Effector memory CD8-positive, alpha-beta T cell (primary cell): ENCODE measurements at regions not wholly inside any gene's neighbourhood (a gene's known extent, or its start where the extent isn't known, plus 50 kb on each side); places are given as distances from the start of the nearest gene placed in this dataset.

ENCODE experiments used
- ATAC-seq: fragments of 150-1000 bp; cut with Tn5 transposase; replicated peaks from 2 replicates; pipeline ENCODE4 v1.10.0; 2021; ENCODE audit warnings: mild to moderate bottlenecking, moderate library complexity
- DNase-seq, 3 experiments: peaks; one replicate each; pipeline ENCODE4 v3.0.0; 2021
- H3K27ac Mint-ChIP-seq, 2 donors: one replicate each; pipeline ENCODE4 v1.8.0; 2022; ENCODE audit warnings: mild to moderate bottlenecking in 2 of 2, mixed read lengths in 2 of 2, moderate library complexity in 2 of 2
- H3K27me3 Mint-ChIP-seq, 2 donors: one replicate each; pipeline ENCODE4 v1.8.0; 2022; ENCODE audit warnings: mixed read lengths in 2 of 2
- H3K36me3 Mint-ChIP-seq: one replicate; pipeline ENCODE4 v1.8.0; 2022; ENCODE audit warnings: mild to moderate bottlenecking, moderate library complexity, mixed read lengths; ENCODE audit not compliant: insufficient read depth
- H3K4me1 Mint-ChIP-seq, 2 donors: one replicate each; pipeline ENCODE4 v1.8.0; 2022; ENCODE audit warnings: low read depth in 2 of 2, mixed read lengths in 2 of 2
- H3K4me3 Mint-ChIP-seq, 2 donors: one replicate each; pipeline ENCODE4 v1.8.0; 2022; ENCODE audit warnings: mild to moderate bottlenecking in 2 of 2, mixed read lengths in 2 of 2, moderate library complexity in 2 of 2
- H3K9me3 Mint-ChIP-seq, 2 donors: one replicate each; pipeline ENCODE4 v1.8.0; 2022; ENCODE audit warnings: mixed read lengths in 2 of 2

GRCh38 chr11:81932303-81932702 is 801.4 kb downstream of the FAM181B start:
- no peaks in the 10 kb centered on the region for H3K36me3 Mint-ChIP-seq
- H3K9me3 Mint-ChIP-seq, result no peaks in the 10 kb centered on the region
- ATAC-seq (no peak), DNase-seq (no peak)
- H3K4me3 Mint-ChIP-seq, result no peak overlapping the region
- no peak overlapping the region for H3K27ac Mint-ChIP-seq
- H3K4me1 Mint-ChIP-seq, result no peaks in the 10 kb centered on the region
- no peaks in the 10 kb centered on the region for H3K27me3 Mint-ChIP-seq

GRCh38 chr11:81920205-81920604 is 813.5 kb downstream of the FAM181B start:
- Mint-ChIP-seq H3K4me1 (peaks cover 0 to 3% of the 10 kb centered on the region in 2 donors), H3K36me3 (no peaks in the 10 kb centered on the region), H3K27me3 (no peaks in the 10 kb centered on the region), H3K9me3 (no peaks in the 10 kb centered on the region), H3K27ac (no peak overlapping the region), H3K4me3 (no peak overlapping the region)
- ATAC-seq (no peak), DNase-seq (no peak)

GRCh38 chr11:81916451-81916850 is 817.2 kb downstream of the FAM181B start:
- H3K36me3 Mint-ChIP-seq, result no peaks in the 10 kb centered on the region
- no peaks in the 10 kb centered on the region for H3K27me3 Mint-ChIP-seq
- no peak overlapping the region for H3K4me3 Mint-ChIP-seq
- no peak overlapping the region for H3K27ac Mint-ChIP-seq
- no peak for DNase-seq
- no peaks in the 10 kb centered on the region for H3K9me3 Mint-ChIP-seq
- no peak for ATAC-seq
- peaks cover 0 to 3% of the 10 kb centered on the region in 2 donors for H3K4me1 Mint-ChIP-seq

DNA sequence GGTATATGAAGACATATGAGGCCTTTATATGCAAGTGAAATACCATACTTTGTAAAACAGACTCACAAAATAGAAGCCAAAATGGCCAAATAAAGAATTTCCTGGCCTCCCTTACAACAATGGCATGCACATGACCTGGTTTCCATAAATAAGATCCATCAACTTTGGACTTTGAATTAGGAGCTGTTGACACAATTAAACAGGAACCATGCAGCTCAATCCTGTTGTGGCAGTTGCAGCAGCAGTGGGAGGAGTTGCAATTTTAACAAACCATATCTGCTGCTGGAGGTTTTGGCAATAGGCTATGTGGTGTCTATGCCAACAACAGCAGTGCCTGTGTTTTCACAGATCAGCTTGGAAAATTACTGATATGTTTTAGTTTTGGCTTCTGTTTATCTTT is 818.6 kb downstream of the FAM181B start:
- Mint-ChIP-seq H3K9me3 (no peaks in the 10 kb centered on the region), H3K4me1 (peaks cover 0 to 3% of the 10 kb centered on the region in 2 donors), H3K4me3 (no peak overlapping the region), H3K27me3 (no peaks in the 10 kb centered on the region), H3K36me3 (no peaks in the 10 kb centered on the region), H3K27ac (peak overlapping the region in 1 of 2 donors; percentile 1)
- no peak for DNase-seq
- no peak for ATAC-seq

DNA sequence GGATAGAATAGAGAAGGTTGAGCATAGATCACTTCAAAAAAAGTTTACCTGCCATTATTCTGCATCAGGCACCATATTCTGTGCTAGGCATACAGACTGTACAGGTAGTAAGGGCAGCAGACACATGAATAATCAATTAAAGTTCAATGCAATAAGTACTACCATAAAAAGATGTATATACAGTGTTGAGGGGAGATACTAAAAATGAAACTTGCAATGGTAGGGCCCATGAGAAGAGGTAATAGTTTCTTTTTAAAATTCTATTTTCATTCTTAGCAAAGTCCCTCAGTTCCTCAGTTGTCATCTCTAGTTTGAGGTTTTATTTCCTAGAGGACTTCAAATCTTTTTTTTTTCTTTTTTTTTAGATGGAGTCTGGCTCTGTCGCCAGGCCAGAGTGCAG is 819.9 kb downstream of the FAM181B start:
- Mint-ChIP-seq H3K9me3 (no peaks in the 10 kb centered on the region), H3K27me3 (no peaks in the 10 kb centered on the region), H3K4me3 (no peak overlapping the region), H3K4me1 (peaks cover 0 to 3% of the 10 kb centered on the region in 2 donors), H3K27ac (no peak overlapping the region), H3K36me3 (no peaks in the 10 kb centered on the region)
- DNase-seq, result no peak
- ATAC-seq, result no peak

DNA sequence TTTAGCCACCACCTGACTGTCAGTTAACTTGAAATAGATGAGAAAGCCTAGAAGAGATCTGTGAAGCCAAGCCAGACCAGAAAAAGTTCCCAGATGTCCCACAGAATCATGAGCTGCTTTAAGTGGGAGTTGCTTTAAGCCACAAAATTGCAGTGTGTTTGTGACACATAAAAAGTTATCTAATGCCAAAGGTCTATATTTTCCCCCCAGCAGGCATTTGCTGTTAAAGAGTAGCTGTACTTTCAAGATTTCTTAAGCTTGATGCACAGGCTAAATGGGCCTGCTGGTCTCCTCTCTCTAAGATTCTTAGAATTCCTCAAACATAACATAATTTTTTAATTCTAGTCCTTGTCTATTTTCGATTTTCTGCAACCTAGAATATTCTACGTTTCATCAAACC is 825.7 kb downstream of the FAM181B start:
- Mint-ChIP-seq H3K9me3 (no peaks in the 10 kb centered on the region), H3K36me3 (no peaks in the 10 kb centered on the region), H3K27me3 (no peaks in the 10 kb centered on the region), H3K4me1 (no peaks in the 10 kb centered on the region), H3K27ac (no peak overlapping the region), H3K4me3 (no peak overlapping the region)
- ATAC-seq (no peak), DNase-seq (no peak)

DNA sequence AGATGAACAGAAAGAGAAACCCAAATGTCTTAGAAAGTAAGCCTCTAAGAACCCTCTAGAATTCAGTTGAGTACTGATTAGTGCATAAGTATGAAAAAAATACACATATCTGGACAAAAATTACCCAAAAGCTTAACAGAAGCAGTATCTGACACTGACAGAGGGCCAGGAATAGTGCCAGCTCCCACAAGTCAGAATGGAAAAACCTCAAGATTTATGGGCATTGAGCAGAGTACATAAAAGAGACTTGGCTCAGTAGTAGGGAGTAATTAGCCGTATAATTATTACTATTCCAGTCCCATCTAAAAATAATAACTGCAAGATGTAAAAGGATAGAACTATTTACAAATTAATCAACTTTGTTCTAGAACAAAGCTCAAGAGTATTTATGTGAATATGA is 834.5 kb downstream of the FAM181B start:
- no peak overlapping the region for H3K4me3 Mint-ChIP-seq
- DNase-seq, result no peak
- no peaks in the 10 kb centered on the region for H3K4me1 Mint-ChIP-seq
- no peaks in the 10 kb centered on the region for H3K27me3 Mint-ChIP-seq
- peaks cover 0 to 7% of the 10 kb centered on the region in 2 donors for H3K9me3 Mint-ChIP-seq
- ATAC-seq, result no peak
- H3K36me3 Mint-ChIP-seq, result no peaks in the 10 kb centered on the region
- H3K27ac Mint-ChIP-seq, result no peak overlapping the region

GRCh38 chr11:81897639-81898038 is 836.0 kb downstream of the FAM181B start:
- ATAC-seq (no peak), DNase-seq (no peak)
- Mint-ChIP-seq H3K4me1 (no peaks in the 10 kb centered on the region), H3K27me3 (no peaks in the 10 kb centered on the region), H3K27ac (no peak overlapping the region), H3K4me3 (no peak overlapping the region), H3K9me3 (peaks cover 0 to 7% of the 10 kb centered on the region in 2 donors), H3K36me3 (no peaks in the 10 kb centered on the region)

GRCh38 chr11:81895258-81895657 is 838.4 kb downstream of the FAM181B start:
- H3K36me3 Mint-ChIP-seq, result no peaks in the 10 kb centered on the region
- no peak for DNase-seq
- no peak for ATAC-seq
- no peaks in the 10 kb centered on the region for H3K9me3 Mint-ChIP-seq
- H3K27me3 Mint-ChIP-seq, result no peaks in the 10 kb centered on the region
- no peaks in the 10 kb centered on the region for H3K4me1 Mint-ChIP-seq
- no peak overlapping the region for H3K27ac Mint-ChIP-seq
- no peak overlapping the region for H3K4me3 Mint-ChIP-seq

GRCh38 chr11:81892770-81893635 is 840.7 kb downstream of the FAM181B start:
- ATAC-seq (no peak), DNase-seq (no peak)
- Mint-ChIP-seq H3K27ac (no peak overlapping the region), H3K4me1 (no peaks in the 10 kb centered on the region), H3K9me3 (peaks cover 0 to 7% of the 10 kb centered on the region in 2 donors), H3K4me3 (no peak overlapping the region), H3K27me3 (no peaks in the 10 kb centered on the region), H3K36me3 (no peaks in the 10 kb centered on the region)

DNA sequence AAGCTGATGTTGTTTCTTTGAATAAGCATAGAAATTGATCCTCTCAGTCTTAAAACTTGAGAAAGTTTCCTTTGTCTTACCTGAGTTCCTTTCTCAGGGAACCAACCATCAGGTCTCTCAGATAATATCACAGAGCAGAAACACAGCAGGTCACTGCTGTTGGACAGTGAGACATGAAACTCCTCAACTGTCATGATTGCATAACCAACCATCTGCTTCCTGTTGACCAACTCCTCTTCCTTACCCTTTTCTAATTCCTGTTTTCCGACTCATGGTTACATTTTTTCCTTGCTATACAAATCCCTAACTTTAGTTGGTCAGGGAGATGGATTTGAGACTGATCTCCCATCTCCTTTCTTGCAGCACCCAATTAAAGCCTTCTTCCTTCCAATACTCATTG is 845.3 kb downstream of the FAM181B start:
- Mint-ChIP-seq H3K27me3 (no peaks in the 10 kb centered on the region), H3K27ac (no peak overlapping the region), H3K4me1 (peaks cover 0 to 4% of the 10 kb centered on the region in 2 donors), H3K4me3 (no peak overlapping the region), H3K9me3 (peaks cover 0 to 7% of the 10 kb centered on the region in 2 donors), H3K36me3 (no peaks in the 10 kb centered on the region)
- DNase-seq (no peak), ATAC-seq (no peak)

DNA sequence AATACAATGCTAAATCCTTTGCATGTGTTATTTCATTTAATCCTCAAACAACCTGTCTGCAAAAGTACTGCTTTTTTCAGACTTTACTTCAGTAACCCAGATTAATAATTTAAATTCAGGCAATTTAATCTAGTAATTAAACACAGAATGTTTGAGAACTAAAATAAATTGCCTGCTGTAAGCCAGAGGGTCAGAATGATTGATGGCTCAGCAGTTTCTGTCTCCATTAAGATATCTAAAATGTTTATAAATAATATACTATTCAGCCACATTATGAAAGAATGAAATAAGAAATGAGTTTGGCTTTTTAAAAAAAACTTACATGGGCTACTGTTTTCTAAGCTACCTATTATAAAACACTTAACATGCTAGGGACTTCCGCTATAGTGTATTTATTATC is 846.0 kb downstream of the FAM181B start:
- ATAC-seq, result no peak
- H3K4me3 Mint-ChIP-seq, result no peak overlapping the region
- peaks cover 0 to 4% of the 10 kb centered on the region in 2 donors for H3K4me1 Mint-ChIP-seq
- DNase-seq, result no peak
- H3K36me3 Mint-ChIP-seq, result no peaks in the 10 kb centered on the region
- peaks cover 0 to under 1% of the 10 kb centered on the region in 2 donors for H3K27me3 Mint-ChIP-seq
- no peak overlapping the region for H3K27ac Mint-ChIP-seq
- peaks cover 0 to 7% of the 10 kb centered on the region in 2 donors for H3K9me3 Mint-ChIP-seq

GRCh38 chr11:81886406-81887075 is 847.1 kb downstream of the FAM181B start:
- no peak overlapping the region for H3K27ac Mint-ChIP-seq
- DNase-seq (no peak), ATAC-seq (no peak)
- peaks cover 0 to 4% of the 10 kb centered on the region in 2 donors for H3K4me1 Mint-ChIP-seq
- peaks cover 0 to 6% of the 10 kb centered on the region in 2 donors for H3K27me3 Mint-ChIP-seq
- H3K4me3 Mint-ChIP-seq, result no peak overlapping the region
- no peaks in the 10 kb centered on the region for H3K36me3 Mint-ChIP-seq
- peaks cover 0 to 7% of the 10 kb centered on the region in 2 donors for H3K9me3 Mint-ChIP-seq

DNA sequence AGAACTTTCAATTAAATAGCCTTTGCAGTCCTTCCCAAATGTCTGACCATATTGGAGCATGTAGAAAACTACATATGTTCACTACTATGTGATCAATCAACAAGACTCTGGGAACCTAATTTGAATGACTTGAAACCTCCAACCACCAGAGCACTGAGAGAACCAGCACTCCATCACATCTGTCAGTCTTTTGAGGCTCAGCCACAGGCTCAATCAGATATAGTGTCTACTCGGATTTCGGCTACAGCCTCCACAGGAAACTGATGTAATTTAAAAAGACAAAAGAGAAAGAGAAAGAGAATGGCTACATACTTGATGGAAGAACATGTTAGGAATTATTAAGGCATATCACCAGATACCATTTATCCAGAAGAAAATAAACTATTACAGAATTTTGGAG is 859.0 kb downstream of the FAM181B start:
- DNase-seq, result no peak
- peak; percentile 35 for ATAC-seq
- Mint-ChIP-seq H3K27ac (peak overlapping the region; percentile 73 to 83), H3K4me3 (peak overlapping the region; percentile 9), H3K9me3 (no peaks in the 10 kb centered on the region), H3K36me3 (peaks cover 3% of the 10 kb centered on the region), H3K4me1 (peaks cover 21 to 32% of the 10 kb centered on the region in 2 donors), H3K27me3 (no peaks in the 10 kb centered on the region)
